Stimulated activated CD8-positive, alpha-beta memory T cell treated with anti-CD3 and anti-CD28 coated beads, Interleukin-15, amount 100 ng/mL, for 48 hours (primary cell): ENCODE measurements at regions not wholly inside any gene's neighbourhood (a gene's known extent, or its start where the extent isn't known, plus 50 kb on each side); places are given as distances from the start of the nearest gene placed in this dataset.

Experiments
- DNase-seq, 2 donors: peaks; one replicate each; pipeline ENCODE4 v3.0.0-alpha.2; 2020; ENCODE audit warnings: low read depth in 2 of 2

DNA sequence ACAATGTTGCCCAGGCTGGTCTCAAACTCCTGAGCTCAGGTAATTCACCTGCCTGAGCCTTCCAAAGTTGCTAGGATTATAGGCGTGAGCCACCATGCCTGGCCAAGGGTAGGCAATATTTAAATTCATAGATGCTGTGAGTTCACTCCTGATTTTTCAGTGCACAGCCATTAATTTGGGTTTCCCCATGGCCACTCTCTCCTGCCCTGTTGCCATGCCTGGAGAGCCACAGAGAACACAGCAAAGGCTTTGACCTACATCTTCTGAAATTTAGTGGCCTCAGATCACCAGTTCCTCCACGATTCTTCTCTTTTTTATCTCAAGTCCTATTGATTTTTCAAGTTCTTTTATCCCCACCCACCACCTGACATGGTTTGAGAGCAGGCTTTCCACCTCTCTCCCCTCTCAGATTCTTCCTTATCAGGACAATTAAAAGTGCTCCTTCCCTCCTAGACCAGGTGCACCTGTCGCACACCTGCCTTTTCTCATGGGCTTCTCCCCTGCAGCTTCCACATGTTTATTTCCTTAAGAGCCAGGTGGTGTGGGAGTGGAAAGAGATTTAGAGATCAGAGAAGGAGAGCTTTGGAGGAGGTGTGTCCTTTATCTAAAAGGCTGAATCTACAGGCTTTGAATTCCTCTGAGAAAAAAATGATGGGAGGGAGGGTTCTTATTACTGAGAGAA, 123.8 kb downstream of the ADRA2A start:
- DNase-seq: no peak

GRCh38 chr10:111203615-111204014, 126.8 kb downstream of the ADRA2A start:
- DNase-seq: no peak

- no peak for DNase-seq
Observed at GRCh38 chr10:111204838-111205237, 128.0 kb downstream of the ADRA2A start.

- no peak for DNase-seq
Observed at GRCh38 chr10:111206521-111206920, 129.7 kb downstream of the ADRA2A start.

DNA sequence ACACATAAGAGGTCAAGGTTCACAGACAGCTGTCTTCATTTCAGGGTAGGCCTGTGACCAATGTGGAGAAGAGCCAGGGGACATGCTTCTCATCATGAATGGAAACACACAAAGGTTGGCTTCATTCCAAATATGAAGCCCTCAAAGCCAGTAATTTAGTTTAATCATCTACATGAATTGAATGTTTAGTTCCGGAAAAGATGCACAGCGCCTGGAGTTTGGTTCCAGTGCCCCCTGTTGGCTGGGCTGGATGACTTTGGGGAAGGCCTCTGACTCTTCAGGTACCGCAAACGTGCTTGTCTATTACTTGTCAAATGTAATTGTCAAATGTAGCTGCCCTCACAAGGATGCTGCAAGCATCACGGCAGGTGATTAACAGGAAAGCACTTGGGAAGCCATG, 130.7 kb downstream of the ADRA2A start:
- DNase-seq: no peak

DNA sequence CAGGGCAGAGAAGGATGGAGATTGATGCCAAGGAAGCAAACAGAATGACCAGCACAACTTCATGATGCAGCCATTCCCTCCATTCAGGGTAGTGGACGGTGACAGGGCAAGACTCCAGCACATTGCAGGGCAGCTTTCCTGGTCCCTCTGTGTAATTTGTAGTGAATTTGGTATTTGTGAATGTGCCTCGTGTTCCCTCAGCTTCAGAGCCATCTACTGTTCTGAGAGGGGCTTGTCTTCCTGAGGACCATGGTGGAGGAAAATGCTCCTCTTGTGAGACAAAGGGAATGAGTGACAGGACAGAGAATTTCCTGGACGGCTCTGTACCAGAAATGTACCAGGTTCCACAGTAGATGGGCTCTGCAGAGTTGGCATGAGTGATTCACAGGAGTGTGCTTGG, 132.1 kb downstream of the ADRA2A start:
- no peak for DNase-seq

GRCh38 chr10:111209692-111210091, 132.9 kb downstream of the ADRA2A start:
- DNase-seq: no peak

GRCh38 chr10:111211241-111211640, 134.4 kb downstream of the ADRA2A start:
- no peak for DNase-seq

GRCh38 chr10:111211706-111212105, 134.9 kb downstream of the ADRA2A start:
- no peak for DNase-seq

DNA sequence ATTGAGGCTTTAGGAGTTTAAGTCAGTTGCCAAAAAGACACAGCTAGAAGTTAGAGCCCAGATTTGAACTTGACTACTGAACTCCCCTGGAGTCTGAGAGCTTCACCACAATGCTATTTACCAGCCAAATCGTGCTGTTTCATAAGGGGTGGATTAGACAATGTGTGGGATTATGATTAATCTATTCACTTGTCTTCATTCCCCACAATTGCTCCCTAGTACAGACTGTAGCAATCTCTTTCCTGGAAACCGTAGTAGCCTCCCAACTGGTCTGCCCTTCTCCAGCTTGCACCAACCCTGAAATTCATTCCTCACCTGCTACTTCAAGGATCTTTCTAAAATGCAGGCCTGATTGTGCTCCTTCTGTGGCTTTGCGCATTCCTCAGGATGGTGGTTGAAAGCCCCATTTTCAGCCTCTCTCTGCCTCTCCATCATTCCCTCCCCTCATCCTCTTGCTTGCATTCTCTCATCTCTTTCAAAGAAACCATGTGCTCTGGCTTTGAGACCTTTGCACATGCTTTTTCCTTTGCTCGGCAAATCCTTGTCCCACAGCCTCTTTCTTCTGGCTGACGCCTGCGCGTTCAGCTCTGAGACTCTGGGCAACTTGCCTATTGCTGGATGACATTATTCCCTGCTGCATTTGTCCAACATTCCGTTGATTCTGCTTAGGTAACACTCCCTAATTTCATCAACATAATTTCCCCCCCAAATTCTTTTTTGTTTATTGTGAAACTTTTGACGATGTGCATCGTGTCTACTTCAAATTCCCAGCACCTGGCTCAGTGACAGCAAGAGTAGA, 145.1 kb downstream of the ADRA2A start:
- DNase-seq: no peak

DNA sequence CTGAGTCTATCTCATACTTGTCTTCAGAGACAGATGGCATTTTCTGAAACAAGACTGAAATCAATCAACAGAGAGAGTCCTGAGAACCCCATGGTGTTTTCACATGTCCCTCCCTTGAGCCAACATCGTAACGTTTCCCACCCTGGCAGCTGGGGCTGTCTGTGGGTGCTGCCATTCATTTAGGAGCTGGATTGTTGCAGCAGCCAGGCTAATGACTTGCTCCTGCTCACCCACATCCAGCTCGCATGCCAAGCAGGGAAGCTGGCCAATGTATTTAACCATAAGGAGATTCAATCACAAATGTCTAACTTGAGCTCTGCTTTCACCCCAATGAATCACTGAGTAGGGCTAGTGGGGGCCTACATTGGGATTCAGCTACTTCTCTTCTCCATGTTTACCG, 146.1 kb downstream of the ADRA2A start:
- DNase-seq: no peak

- no peak for DNase-seq
Observed at GRCh38 chr10:111231779-111232178, 154.9 kb downstream of the ADRA2A start.

DNA sequence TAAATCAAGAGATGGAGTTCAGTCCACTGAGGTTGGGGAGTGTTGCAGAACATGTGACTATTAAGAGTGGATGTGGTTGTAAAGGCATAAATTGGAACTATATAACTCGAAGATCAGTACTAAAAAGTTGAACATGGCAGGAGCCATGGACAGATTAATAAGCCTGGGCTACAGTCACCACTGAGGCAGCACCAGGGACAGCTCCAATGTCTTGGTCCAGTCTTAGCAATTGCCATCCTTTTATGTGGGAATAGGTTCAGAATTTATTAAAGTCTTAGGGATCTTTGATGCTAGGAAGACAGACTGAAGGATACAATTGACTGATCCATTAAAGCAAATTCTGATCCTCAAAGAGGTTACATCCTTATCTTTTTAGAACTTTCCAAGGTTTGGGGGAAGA, 156.6 kb downstream of the ADRA2A start:
- no peak for DNase-seq

GRCh38 chr10:111234234-111234913, 157.5 kb downstream of the ADRA2A start:
- no peak for DNase-seq

- DNase-seq: no peak
Observed at GRCh38 chr10:111234914-111235302, 158.1 kb downstream of the ADRA2A start.

GRCh38 chr10:111240348-111240747, 163.5 kb downstream of the ADRA2A start:
- DNase-seq: no peak

GRCh38 chr10:111243126-111243525, 166.3 kb downstream of the ADRA2A start:
- DNase-seq: no peak

GRCh38 chr10:111246136-111246535, 169.3 kb downstream of the ADRA2A start:
- no peak for DNase-seq

DNA sequence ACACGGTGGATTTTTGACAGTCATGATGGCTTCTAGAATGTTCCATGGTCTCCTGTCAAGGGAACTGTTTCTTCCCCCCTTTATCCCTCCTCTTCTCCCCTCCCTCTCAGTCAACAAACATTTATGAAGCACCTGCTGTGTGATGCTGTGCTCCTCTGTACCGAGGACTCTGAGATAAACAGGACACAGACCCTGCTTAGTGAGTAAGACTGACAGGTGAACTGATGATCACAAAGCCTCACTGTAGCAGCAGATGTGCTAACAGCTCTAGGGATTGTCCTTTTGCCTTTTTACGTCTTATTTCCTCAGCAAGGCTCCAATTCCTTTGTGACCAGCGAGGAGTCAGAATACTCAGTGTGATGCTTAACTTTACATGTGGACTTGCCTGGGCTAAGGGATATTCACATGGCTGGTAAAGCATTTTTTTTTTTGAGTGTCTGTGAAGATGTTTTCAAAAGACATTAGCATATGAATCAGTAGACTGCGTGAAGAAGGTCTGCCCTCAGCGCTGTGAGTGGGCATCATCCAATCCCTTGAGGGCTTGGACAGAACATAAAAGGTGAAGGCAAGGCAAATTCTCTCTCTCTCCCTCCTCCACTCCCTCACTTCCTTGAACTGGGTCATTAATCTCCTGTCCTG, 170.1 kb downstream of the ADRA2A start:
- no peak for DNase-seq

GRCh38 chr10:111247781-111248389, 171.1 kb downstream of the ADRA2A start:
- no peak for DNase-seq

- no peak for DNase-seq
Observed at GRCh38 chr10:111249925-111250324, 173.1 kb downstream of the ADRA2A start.

- no peak for DNase-seq
Observed at GRCh38 chr10:111261081-111261615, 184.3 kb downstream of the ADRA2A start.
